ACHN (cell line): ENCODE measurements at regions not wholly inside any gene's neighbourhood (a gene's known extent, or its start where the extent isn't known, plus 50 kb on each side); places are given as distances from the start of the nearest gene placed in this dataset.
"Not testable (repeated sequence)": the region's sequence is repeated elsewhere in the genome, so short reads cannot be mapped to it uniquely, and the experiment has no call there.

Source experiments
- DNase-seq: peaks from one replicate; pipeline ENCODE4 v3.0.0-alpha.2; 2015
- in situ Hi-C: cut with HindIII; loops from 2 replicates; pipeline ENCODE4 v1.10.0; 2017; ENCODE audit warnings: low sequenced_read_pairs, low pct_ligation_motif_present, low pct_unique_long_range_greater_than_20kb

DNA sequence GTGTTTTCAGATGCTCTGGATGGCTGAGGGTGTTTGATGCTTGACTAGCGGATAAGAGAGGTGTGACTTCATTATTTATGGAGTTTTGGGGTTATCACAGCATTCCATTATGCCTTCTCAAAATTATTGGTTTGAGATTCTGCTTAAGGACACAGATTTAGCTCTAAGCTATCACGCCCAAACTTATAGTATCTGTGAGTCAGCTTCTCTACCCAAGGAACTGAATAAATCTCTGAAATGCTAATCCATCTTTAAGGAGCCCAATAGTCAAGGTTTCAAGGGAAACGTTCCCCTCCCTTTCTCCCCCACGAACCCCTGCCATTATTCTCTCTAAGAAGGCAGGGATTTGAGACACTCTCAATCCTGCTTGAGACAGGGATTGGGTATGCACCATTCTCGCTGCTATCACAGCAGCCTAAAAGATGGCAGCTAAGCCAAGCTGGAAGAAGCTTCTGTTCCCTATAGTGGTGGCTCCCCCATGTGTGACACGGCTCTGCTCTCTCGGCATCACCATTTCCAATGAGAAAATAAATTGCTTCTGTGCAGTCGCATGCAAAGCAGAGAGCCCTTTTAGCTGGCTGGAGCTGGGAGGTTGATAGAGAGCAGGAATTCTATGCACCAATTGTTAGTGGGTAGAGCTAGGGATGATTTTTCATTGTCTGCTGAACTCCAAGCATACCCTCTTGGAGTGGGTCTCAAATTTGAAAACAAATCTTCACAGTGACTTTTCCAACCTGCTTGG lies 151.1 kb downstream of the IL20RB start:
- in situ Hi-C loops: no loop called here

DNA sequence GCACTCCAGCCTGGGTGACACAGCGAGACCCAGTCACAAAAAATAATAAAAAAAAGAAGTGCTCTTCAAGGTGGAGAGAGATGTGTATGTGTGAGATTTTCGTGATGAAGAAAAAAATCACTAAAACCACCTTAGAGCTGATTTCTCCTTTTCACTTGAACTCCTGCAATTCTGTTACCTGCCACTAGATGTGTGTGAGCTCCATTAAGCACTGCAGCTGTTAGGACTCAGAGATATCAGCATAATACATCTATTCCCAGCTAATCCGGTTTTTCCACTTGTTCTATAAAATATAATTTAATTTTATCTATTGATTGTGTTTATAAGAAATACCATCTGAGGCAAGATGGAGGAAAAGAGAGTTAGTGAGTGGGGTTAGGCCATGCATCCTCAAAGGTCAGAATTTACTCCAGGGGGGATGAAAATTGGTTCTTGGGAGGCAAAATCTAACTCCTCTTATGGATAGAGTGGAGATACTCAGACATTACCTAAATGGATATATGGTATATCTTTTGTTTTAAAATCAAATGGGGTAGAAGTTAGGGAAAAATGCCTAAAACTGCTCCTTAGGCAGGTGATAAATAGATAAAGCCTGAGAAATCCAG lies 152.7 kb downstream of the IL20RB start:
- peak; percentile 20 for DNase-seq
- in situ Hi-C loops: no loop called here

More for the DNA sequence above, 151.1 kb downstream of the IL20RB start:
- DNase-seq: no peak

DNA sequence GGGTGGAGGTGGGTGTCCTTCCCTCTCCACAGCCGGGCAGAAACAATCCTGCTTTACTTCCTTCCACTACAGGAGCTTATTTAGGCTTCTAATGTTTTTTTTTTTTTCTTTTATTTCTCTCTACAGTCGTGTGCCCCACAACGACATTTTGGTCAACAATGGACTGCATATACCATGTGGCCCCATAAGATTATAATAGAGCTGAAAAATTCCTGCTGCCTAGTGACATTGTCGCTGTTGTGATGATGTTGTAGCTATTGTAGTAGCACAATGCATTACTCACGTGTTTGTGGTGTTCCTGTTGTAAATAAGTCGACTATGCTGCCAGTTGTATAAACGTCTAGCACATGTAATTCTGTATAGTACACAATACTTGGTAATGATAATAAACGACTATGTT lies 153.7 kb downstream of the IL20RB start:
- in situ Hi-C loops: no loop called here
- DNase-seq: no peak

DNA sequence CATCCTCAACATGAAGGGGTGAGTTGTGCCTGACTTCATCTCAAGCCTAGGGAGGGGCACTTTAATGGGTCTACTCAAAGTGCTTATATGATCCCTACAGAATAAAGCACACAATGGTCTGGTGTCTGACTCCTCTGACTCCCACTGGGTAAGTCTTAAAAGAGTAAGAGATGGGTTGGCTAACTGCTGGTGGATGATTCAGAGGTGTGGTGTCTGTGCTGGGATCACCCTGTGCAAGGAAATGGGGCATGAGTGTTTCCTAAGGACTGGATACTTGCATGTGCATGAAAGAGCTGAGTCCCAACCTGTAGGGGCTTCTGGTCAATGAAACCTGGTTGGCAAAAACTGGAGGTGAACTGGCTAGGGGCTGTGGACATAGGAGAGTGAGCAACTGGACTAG lies 158.8 kb downstream of the IL20RB start:
- no peak for DNase-seq

DNA sequence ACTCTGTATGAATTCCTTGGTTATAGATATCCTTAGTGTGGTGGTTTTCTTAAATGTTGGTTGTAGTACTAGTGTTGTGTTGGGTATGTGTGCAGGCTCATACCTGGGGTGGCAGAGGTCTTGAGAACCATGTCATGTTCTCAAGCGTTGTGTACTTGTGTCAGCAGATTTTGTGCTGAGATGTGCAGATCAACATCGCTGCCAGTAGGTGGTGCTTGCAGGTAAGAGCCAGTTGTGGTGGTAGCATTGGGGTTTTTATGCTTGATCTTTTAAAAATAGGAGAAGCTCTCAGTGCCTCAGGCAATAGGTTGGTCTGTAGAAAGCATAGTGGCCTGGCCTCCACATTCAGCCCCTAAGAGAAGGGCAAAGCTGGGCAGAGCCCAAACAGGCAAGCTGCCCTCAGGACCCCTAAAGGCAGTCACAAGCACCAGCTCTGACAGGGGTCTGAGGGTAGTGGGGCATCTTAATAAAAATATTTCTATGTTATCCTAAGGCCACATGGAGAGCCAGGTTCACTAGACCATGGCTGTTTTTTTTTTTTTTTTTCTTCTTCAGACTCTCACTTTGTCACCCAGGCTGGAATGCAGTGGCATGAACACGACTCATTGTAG lies 164.0 kb downstream of the IL20RB start:
- DNase-seq: peak; percentile 49
- in situ Hi-C loops: no loop called here

More for the DNA sequence above, 158.8 kb downstream of the IL20RB start:
- in situ Hi-C loops: no loop called here

DNA sequence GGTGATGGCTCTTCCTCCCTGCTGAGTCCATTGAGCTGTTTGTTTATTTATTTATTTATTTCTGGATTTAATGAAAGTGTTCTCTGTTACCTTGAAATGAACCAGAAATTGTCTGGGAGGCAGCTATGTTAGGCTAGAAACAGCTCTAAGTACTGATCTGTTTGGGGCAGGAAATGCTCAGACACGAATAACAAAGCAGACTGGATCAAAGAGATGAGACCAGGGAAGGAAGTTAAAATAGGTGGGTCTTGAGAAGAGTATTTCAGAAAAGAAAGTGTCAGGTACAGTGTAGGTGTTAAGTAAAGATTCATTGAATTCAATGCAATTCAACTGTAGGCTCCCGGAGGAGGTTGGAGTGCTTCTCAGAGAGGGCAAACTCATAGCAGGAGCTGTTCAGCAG lies 173.3 kb downstream of the IL20RB start:
- DNase-seq: no peak
- in situ Hi-C loops: no loop called here

DNA sequence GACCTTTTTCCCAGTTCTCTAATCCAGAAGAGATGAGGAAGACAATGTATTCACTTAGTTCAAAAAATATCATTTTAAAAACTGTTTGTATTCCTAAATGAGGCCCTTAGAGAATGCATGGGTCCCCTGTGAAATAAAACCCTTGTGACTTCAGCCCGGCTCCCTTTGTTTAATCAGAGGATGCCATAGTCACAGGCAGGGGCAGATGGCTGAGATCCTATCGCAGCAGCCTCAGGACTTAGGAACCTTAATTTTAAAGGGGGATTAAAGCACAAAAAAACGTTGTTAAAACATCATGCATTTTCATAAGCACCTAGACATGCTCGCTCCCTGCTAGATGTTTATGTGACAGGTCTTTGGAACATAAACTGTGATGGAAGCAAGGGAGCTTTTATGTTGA lies 176.6 kb downstream of the IL20RB start:
- DNase-seq: no peak
- in situ Hi-C loops: no loop called here

DNA sequence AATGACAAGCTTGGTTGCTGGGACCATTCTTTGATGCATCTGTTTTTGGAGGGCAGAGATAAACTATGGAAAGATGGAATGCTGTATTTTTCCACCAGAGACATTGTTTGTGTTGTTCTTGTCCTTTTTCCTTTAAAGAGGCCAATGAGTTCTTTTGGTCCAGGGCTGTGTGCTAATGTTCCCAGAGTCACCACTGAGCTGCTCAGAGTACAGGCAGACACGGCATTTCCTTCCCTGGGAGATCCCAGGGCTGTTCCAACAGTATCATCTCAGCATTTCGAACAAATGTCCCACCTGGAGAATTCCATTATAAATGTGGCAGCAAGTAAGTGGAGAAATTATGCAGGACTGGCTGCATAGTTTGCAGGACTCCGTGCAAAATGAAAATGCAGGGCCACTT lies 190.6 kb downstream of the IL20RB start:
- in situ Hi-C loops: no loop called here

DNA sequence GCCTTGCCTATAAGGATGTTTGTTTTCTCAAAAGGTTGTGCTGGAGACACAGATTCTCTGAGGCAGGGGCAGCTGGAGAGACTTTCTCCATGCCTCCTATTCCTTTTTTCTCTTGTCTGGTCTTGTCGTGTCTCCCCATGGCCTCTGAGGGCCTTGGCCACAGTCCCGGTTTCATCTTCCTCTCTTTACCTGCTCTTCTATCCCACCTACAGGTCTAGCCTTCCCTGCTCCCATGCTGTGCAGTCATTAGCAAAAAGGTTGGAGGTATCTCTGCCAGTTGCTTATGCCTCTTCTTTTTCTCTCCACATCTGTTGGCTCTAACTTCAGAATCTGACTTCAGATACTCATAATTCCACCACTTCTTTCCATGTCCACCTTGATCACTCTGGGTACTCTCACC lies 191.1 kb downstream of the IL20RB start:
- DNase-seq: no peak
- in situ Hi-C loops: no loop called here

More for the DNA sequence above, 190.6 kb downstream of the IL20RB start:
- no peak for DNase-seq

DNA sequence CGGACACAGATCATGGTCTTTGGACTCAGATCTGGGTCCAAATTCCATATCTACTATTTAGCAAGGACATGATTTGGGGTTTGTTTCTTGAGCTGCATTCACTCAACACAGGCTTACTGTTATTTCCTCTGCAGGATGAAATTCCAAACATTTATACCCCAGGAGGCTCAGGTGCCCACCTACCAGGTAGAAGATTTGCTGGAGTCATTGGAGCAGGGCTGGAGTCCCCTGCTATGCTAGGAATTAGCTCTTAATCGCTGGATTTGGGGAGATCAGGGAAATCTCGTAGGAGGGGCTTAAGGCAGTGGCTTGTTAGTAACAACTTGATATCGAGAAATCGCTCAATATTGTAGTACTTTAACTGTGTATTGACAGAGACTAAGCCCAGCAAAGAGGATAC lies 193.0 kb downstream of the IL20RB start:
- no peak for DNase-seq
- in situ Hi-C loops: no loop called here

DNA sequence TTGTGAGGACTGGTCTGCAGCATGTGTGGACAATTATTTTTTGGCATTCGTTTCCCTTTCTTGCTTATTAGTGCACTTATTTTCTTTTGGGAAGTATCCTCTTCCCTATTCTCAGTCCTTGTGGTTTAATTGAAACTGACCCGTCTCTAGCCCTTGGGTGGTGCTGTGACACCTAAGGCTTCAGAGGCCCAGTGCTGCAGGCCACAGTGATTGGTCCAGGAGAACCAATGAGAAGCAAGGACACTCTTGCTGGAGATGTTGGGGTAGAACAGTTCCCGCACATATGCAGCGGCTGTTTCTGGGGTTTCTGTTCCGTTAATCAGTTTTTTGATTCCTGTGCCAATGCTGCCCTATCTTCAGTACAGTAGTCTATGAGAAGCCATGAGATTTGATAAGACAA lies 195.3 kb downstream of the IL20RB start:
- in situ Hi-C loops, DNase-seq: not testable (repeated sequence)

DNA sequence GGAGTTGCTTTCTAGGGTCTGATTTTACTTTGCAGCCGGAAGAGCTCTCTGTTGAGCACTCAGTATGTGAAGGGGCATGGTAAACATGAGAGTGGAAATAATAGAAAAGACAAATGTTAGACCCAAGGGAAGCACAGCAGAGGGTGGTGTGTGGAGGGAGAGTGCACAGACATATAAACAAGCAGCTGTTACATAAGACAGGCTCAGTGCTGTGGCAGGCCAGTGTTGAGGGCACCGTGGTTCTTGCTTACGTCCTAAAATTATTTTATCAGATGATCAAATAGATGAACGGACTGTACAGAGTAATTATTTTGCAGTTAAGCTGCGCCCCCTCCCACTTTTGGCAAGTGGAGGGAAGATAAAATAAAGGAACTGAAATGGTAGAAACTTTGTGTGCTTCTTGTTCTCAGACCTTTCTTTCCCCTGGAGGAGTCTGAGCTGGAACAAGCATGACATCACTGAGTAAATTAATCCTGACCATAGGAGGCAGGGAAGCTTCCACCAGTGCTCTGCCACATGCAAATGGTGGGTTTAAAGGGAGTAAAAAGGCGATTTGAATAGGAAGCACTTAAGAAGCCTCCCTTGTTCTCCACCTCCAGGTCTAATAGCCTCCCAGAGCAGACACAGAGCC lies 205.6 kb downstream of the IL20RB start:
- in situ Hi-C loops: no loop called here
- no peak for DNase-seq

DNA sequence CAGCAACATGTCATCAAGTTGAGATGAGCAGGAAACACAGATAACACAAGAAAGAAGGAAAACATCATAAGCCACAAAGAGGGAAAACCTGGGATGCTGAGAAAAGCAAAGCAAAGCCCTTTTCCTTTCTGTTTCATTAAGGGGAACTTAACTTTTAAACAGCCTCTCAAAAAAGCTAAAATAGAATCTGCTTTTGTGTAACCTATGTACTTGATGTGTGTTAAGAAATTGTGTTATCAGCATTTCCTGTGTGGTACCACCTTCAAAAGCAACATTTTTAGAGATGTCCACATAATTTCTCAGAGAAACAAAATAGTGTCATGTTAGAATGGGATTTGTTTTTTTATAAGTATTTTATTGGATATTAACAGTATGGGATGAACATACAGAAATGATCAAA lies 206.2 kb downstream of the IL20RB start:
- in situ Hi-C loops: no loop called here
- no peak for DNase-seq

DNA sequence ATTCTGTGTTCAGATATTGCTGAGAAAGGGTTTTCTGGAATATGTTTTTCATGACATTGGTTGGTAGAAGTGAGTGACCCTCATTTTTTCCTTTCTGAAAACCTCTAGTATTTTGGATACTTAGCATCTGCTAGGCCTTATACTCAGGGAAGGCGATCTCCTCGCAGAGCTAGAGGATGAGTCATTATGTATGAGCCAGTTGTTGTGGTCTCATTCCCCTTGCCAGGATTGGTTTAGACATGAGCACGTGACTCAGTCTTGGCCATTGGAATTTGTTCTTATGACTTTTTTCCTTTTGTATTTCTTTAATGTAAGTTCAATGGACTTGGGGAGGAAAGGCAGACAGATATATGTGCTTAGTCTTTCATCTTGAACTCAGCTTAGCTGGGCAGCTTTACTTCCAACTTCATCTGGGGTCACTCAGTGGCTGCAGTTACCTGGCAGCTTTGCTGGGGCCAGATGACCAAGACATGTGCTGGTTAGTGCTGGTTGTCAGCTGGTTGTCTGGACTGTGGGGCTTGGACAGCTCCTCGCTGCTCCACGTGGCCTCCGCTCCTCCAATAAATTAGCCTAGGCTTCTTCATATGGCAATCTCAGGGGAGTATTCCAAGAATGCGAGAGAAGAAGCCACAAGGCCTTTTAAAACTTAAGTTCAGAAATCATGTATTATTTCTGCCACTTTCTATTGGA lies 207.5 kb downstream of the IL20RB start:
- peak; percentile 46 for DNase-seq
- in situ Hi-C loops: no loop called here

DNA sequence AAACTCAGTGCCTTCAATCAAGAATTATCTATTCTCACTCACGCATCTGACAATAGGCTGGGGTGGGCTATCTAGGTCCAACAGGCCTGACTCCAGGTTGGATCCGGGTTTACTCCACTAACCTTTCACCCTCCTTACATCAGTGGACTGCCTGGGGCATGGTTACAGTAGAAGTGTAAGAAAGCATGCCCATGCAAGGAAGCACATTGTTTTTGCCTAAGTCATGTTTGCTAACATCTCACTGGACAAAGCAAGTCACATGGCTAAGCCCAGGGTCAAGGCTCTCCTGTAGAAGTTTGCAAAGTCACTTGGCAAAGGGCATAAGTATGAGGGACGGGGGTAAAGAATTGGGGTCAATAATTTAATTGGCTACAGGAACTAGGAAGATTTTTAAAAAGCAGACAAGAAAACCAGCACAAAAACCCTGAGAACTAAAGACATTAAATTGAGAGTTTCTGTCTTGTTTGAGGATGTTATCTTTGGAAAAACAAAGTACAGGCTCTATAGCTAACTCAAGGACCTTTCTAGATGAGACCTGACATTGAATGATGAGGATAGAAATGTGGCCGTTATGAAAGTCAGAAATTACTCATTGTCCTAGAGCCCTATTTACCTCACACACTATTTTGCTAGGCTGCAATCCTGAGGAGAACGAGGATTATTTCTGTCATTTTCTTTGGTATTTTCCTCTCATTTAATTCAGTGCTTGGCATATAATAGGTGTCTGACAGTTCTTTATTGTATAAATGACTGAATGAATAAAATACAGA lies 214.2 kb downstream of the IL20RB start:
- in situ Hi-C loops: no loop called here
- no peak for DNase-seq

DNA sequence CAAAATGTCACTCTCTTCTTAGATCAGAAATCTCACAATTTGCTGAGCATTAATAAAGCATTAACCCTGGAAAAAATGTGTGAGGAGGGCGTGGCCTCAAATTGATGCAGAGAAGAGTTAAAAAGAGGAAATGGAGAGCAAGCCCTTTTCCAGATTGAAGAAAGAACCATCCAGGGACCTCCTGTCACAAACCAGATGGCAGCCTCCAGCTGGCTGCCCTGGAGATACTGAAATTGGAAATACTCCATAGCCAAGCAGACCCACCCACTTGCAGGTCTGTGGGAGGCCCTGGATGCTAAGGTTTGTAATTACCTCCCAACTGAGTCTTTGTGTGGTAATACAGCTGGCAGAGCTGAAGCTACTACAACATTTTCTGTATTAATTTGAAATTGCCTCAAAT lies 214.9 kb downstream of the IL20RB start:
- DNase-seq: no peak
- in situ Hi-C loops: no loop called here

DNA sequence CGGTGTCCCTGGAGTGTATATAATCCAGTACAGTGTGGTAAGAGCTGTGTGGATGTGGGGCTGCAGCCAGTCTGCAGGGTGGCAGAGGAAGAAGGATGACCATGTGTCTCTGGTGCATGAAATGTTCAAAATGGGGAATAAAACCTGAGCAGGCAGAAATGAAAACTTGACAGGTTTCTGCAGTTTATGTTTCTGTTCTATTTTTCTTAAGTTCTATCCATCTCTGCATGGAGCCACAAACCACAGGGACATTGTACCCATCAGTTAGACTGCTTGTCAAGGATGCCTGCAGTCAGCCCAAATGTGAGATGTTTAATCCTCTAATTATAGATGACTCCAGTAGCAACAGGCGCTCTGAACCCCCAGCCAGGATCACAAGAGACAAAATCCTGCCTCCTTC lies 216.7 kb downstream of the IL20RB start:
- in situ Hi-C loops: no loop called here
- DNase-seq: no peak

DNA sequence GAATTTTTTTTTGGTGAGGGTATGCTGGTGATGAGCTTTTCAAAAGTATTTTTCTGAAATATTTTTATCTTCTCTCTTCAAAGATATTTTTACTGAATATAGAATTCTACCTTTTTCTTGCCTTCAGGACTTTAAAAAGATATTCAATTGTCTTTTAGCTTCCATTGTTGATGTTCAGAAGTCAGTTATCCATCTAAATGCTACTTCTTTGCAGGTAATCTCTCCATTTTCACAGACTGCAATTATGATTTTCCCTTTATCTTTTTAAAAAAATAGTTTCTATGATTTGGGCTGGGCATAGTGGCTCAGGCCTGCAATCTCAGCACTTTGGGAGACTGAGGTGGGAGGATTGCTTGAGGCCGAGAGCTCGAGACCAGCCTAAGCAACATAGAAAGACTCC lies 222.4 kb downstream of the IL20RB start:
- in situ Hi-C loops: no loop called here
- DNase-seq: no peak
